H1 (cell line): ENCODE measurements at regions not wholly inside any gene's neighbourhood (a gene's known extent, or its start where the extent isn't known, plus 50 kb on each side); places are given as distances from the start of the nearest gene placed in this dataset.

ENCODE experiments used
- CTCF ChIA-PET: fragments of 300-600 bp; sonication (Branson Sonifier 250); formaldehyde crosslinking; loops from one replicate; lab custom pipeline; 2021; ENCODE audit not compliant: partially characterized antibody; lab: Charles Lee
- POLR2A ChIA-PET: fragments of 300-600 bp; sonication (Branson Sonifier 250); formaldehyde crosslinking; loops from one replicate; lab custom pipeline; 2021; ENCODE audit warnings: inconsistent platforms; ENCODE audit not compliant: partially characterized antibody; lab: Charles Lee
- DNase-seq, 2 experiments: peaks; one replicate each; pipeline versions ENCODE4 v3.0.0 to v3.0.0-alpha.2; 2010 to 2022; ENCODE audit warnings: low spot score in 2 of 2, low read depth in 1 of 2, mixed read lengths in 1 of 2
- FAIRE-seq: peaks from 2 replicates; lab custom pipeline; 2011; peaks lifted over from hg19 to GRCh38; lab: Jason Lieb, UNC
- H2AFZ ChIP-seq: 2 replicates; pipeline ENCODE4 v1.8.1; 2012; ENCODE audit warnings: low read length, inconsistent platforms
- H2AK5ac ChIP-seq: 2 replicates; pipeline ENCODE4 v1.6.1; 2013; ENCODE audit warnings: low read depth, low read length
- H2BK120ac ChIP-seq: replicated peaks from 2 replicates; pipeline ENCODE3; 2013; ENCODE audit warnings: low read depth, low read length, inconsistent platforms
- H2BK12ac ChIP-seq: 2 replicates; pipeline ENCODE4 v1.6.1; 2013; ENCODE audit warnings: low read depth, low read length
- H2BK15ac ChIP-seq: 2 replicates; pipeline ENCODE4 v1.6.1; 2013; ENCODE audit warnings: low read length
- H2BK20ac ChIP-seq: 2 replicates; pipeline ENCODE4 v1.6.1; 2013; ENCODE audit warnings: low read length
- H2BK5ac ChIP-seq: 2 replicates; pipeline ENCODE4 v1.6.1; 2013; ENCODE audit warnings: low read depth, low read length
- H3K14ac ChIP-seq: 2 replicates; pipeline ENCODE4 v1.6.1; 2013; ENCODE audit warnings: inconsistent platforms; ENCODE audit not compliant: insufficient read length
- H3K18ac ChIP-seq: 2 replicates; pipeline ENCODE4 v1.6.1; 2013; ENCODE audit warnings: low read length; ENCODE audit errors: extremely low read depth
- H3K23ac ChIP-seq: 2 replicates; pipeline ENCODE4 v1.6.1; 2013; ENCODE audit warnings: inconsistent platforms; ENCODE audit not compliant: insufficient read length
- H3K23me2 ChIP-seq: 2 replicates; pipeline ENCODE4 v1.6.1; 2013; ENCODE audit warnings: low read depth, low read length
- H3K27ac ChIP-seq: 2 replicates; pipeline ENCODE4 v1.6.1; 2011; ENCODE audit warnings: low read depth, low read length, inconsistent platforms
- H3K27me3 ChIP-seq, 4 experiments: replicated peaks in 1 of 4; 1 replicate in 1 of 4; 2 replicates in 3 of 4; pipeline versions ENCODE4 v1.6.1 to v1.8.1; 2011 to 2013; ENCODE audit warnings: low read length in 3 of 4, mild to moderate bottlenecking in 3 of 4, inconsistent platforms in 2 of 4, mixed read lengths in 2 of 4, moderate library complexity in 1 of 4; ENCODE audit not compliant: control insufficient read depth in 3 of 4, insufficient read depth in 3 of 4; ENCODE audit errors: extremely low read depth in 1 of 4
- H3K36me3 ChIP-seq, 4 experiments: 2 replicates each; pipeline versions ENCODE4 v1.6.1 to v1.8.1; 2011 to 2013; ENCODE audit warnings: mild to moderate bottlenecking in 4 of 4, low read length in 3 of 4, moderate library complexity in 2 of 4, control low read depth in 1 of 4, inconsistent platforms in 1 of 4; ENCODE audit not compliant: insufficient read depth in 4 of 4, control insufficient read depth in 2 of 4
- H3K4ac ChIP-seq: replicated peaks from 2 replicates; pipeline ENCODE3; 2013; ENCODE audit warnings: low read length, low read depth, mixed read lengths, inconsistent platforms; ENCODE audit not compliant: insufficient read length
- H3K4me1 ChIP-seq, 4 experiments: replicated peaks in 1 of 4; 1 replicate in 1 of 4; 2 replicates in 3 of 4; pipeline versions ENCODE4 v1.6.1 to v1.8.1; 2011 to 2013; ENCODE audit warnings: low read length in 3 of 4, inconsistent platforms in 2 of 4, mixed read lengths in 1 of 4; ENCODE audit not compliant: insufficient read depth in 4 of 4, control insufficient read depth in 3 of 4
- H3K4me2 ChIP-seq, 2 experiments: 2 replicates each; pipeline versions ENCODE4 v1.6.1 to v1.8.1; 2011 to 2013; ENCODE audit warnings: low read depth in 2 of 2, low read length in 2 of 2, control low read depth in 1 of 2, inconsistent platforms in 1 of 2, mild to moderate bottlenecking in 1 of 2; ENCODE audit not compliant: insufficient read depth in 1 of 2
- H3K4me3 ChIP-seq, 4 experiments: fragments of 200-600, 300-600 bp in 1 of 4; sonication (generic), shearing (Covaris generic), sonication (Bioruptor Twin) in 1 of 4; 2 replicates each; pipeline versions ENCODE4 v1.5.1 to v1.8.1; 2011 to 2016; ENCODE audit warnings: low read length in 4 of 4, low read depth in 3 of 4, control low read depth in 2 of 4, inconsistent platforms in 2 of 4, mild to moderate bottlenecking in 2 of 4, mixed read lengths in 1 of 4, moderate library complexity in 1 of 4; ENCODE audit not compliant: insufficient read depth in 2 of 4; ENCODE audit errors: extremely low read depth in 1 of 4
- H3K56ac ChIP-seq: replicated peaks from 2 replicates; pipeline ENCODE3; 2013; ENCODE audit warnings: low read depth, mild to moderate bottlenecking, mixed read lengths, low read length, inconsistent platforms; ENCODE audit not compliant: insufficient read length
- H3K79me1 ChIP-seq: 2 replicates; pipeline ENCODE4 v1.6.1; 2013; ENCODE audit warnings: low read depth, low read length, control low read depth
- H3K79me2 ChIP-seq, 2 experiments: 2 replicates each; pipeline versions ENCODE4 v1.6.1 to v1.8.1; 2012 to 2013; ENCODE audit warnings: low read length in 2 of 2, mild to moderate bottlenecking in 2 of 2, inconsistent platforms in 1 of 2; ENCODE audit not compliant: insufficient read depth in 2 of 2, control insufficient read depth in 1 of 2
- H3K9ac ChIP-seq, 4 experiments: replicated peaks in 1 of 4; 1 replicate in 1 of 4; 2 replicates in 3 of 4; pipeline versions ENCODE4 v1.6.1 to v1.8.1; 2011 to 2013; ENCODE audit warnings: low read depth in 3 of 4, low read length in 3 of 4, control low read depth in 2 of 4, mild to moderate bottlenecking in 2 of 4, moderate library complexity in 2 of 4, inconsistent platforms in 1 of 4; ENCODE audit errors: extremely low read depth in 1 of 4
- H3K9me3 ChIP-seq, 2 experiments: 2 replicates each; pipeline versions ENCODE4 v1.6.1 to v1.8.1; 2012 to 2013; ENCODE audit warnings: mild to moderate bottlenecking in 2 of 2, moderate library complexity in 2 of 2, control low read depth in 1 of 2, inconsistent platforms in 1 of 2, low read depth in 1 of 2, low read length in 1 of 2, mixed read lengths in 1 of 2; ENCODE audit not compliant: insufficient read depth in 2 of 2
- H4K20me1 ChIP-seq, 2 experiments: replicated peaks in 1 of 2; 2 replicates each; pipeline versions ENCODE3 to v1.8.1; 2011 to 2013; ENCODE audit warnings: inconsistent platforms in 2 of 2, low read length in 2 of 2, mild to moderate bottlenecking in 1 of 2; ENCODE audit not compliant: insufficient read depth in 2 of 2, control insufficient read depth in 1 of 2
- H4K5ac ChIP-seq: 2 replicates; pipeline ENCODE4 v1.6.1; 2013; ENCODE audit warnings: low read length, low read depth, mixed read lengths, inconsistent platforms; ENCODE audit not compliant: insufficient read length
- H4K8ac ChIP-seq: 2 replicates; pipeline ENCODE4 v1.8.0; 2013; ENCODE audit warnings: mild to moderate bottlenecking, moderate library complexity, low read length, inconsistent platforms; ENCODE audit not compliant: insufficient read depth; ENCODE audit errors: extremely low read depth
- H4K91ac ChIP-seq: replicated peaks from 2 replicates; pipeline ENCODE3; 2013; ENCODE audit warnings: low read length, mixed read lengths, inconsistent platforms; ENCODE audit not compliant: insufficient read length
- BRCA1 ChIP-seq: IDR thresholded peaks from 2 replicates; pipeline ENCODE4 v1.6.1; 2012; ENCODE audit warnings: low read depth, low read length, improper control_type of control experiment
- CBX8 ChIP-seq: fragments of 300-800, 300-1000 bp; sonication (generic); IDR thresholded peaks from 2 replicates; pipeline ENCODE4 v1.7.1; 2016; ENCODE audit warnings: low read depth, low read length, borderline replicate concordance
- CEBPB ChIP-seq: IDR thresholded peaks from 2 replicates; pipeline ENCODE4 v1.6.1; 2012; ENCODE audit warnings: low read depth, low read length
- CTBP2 ChIP-seq: IDR thresholded peaks from 2 replicates; pipeline ENCODE4 v1.7.0; 2011; ENCODE audit warnings: borderline replicate concordance, mild to moderate bottlenecking, moderate library complexity, mixed read lengths, low read length; ENCODE audit not compliant: insufficient read depth, insufficient read length
- FOSL1 ChIP-seq: IDR thresholded peaks from 2 replicates; pipeline ENCODE4 v1.6.1; 2011; ENCODE audit warnings: mild to moderate bottlenecking, low read depth, low read length, moderate library complexity; ENCODE audit not compliant: insufficient read depth
- HDAC2 ChIP-seq, 2 experiments: fragments of 300-600 bp in 1 of 2; sonication (generic) in 1 of 2; IDR thresholded peaks; 2 replicates each; pipeline ENCODE4 v1.6.1; 2011 to 2012; ENCODE audit warnings: low read depth in 2 of 2, low read length in 2 of 2, mild to moderate bottlenecking in 2 of 2, moderate library complexity in 2 of 2, borderline replicate concordance in 1 of 2, inconsistent platforms in 1 of 2
- NANOG ChIP-seq: IDR thresholded peaks from 2 replicates; pipeline ENCODE4 v1.6.1; 2011; ENCODE audit warnings: low read length, low read depth, mild to moderate bottlenecking, inconsistent platforms; ENCODE audit not compliant: insufficient read depth, poor library complexity, severe bottlenecking
- NRF1 ChIP-seq: IDR thresholded peaks from 2 replicates; pipeline ENCODE4 v1.6.1; 2011; ENCODE audit warnings: mild to moderate bottlenecking, low read depth, low read length, improper control_type of control experiment
- RBBP5 ChIP-seq: IDR thresholded peaks from 2 replicates; pipeline ENCODE4 v1.7.1; 2012; ENCODE audit warnings: low read depth, mild to moderate bottlenecking, inconsistent platforms, low read length, moderate library complexity, borderline replicate concordance
- SAP30 ChIP-seq: fragments of 300-600 bp; sonication (generic); IDR thresholded peaks from 2 replicates; pipeline ENCODE4 v1.7.1; 2012; ENCODE audit warnings: low read length, moderate library complexity, mild to moderate bottlenecking, inconsistent platforms; ENCODE audit not compliant: insufficient read depth, insufficient replicate concordance
- SP2 ChIP-seq: IDR thresholded peaks from 2 replicates; pipeline ENCODE4 v1.6.1; 2012; ENCODE audit warnings: mild to moderate bottlenecking, low read length, inconsistent platforms
- SUZ12 ChIP-seq: fragments of 200-600 bp; sonication (generic); IDR thresholded peaks from 2 replicates; pipeline ENCODE4 v1.6.1; 2012; ENCODE audit warnings: mild to moderate bottlenecking, inconsistent platforms, low read length, moderate library complexity, mixed read lengths
- TEAD4 ChIP-seq: IDR thresholded peaks from 2 replicates; pipeline ENCODE4 v1.6.1; 2012; ENCODE audit warnings: low read depth, low read length, inconsistent platforms, mixed read lengths
- WGBS, 2 experiments: shearing (Covaris generic) in 1 of 2; methylation state at CpG; one replicate each; pipeline versions ENCODE4 v1.1.6 to v1.1.7; 2013 to 2015; ENCODE audit warnings: low lambda C conversion rate in 2 of 2, mixed read lengths in 2 of 2, inconsistent platforms in 1 of 2, low coverage in 1 of 2, missing lambda C conversion rate in 1 of 2; ENCODE audit not compliant: insufficient replicate concordance in 2 of 2, insufficient coverage in 1 of 2, insufficient read length in 1 of 2; ENCODE audit errors: extremely low coverage in 1 of 2, missing lambda C conversion rate in 1 of 2; 5-methylcytosine and 5-hydroxymethylcytosine counted together

DNA sequence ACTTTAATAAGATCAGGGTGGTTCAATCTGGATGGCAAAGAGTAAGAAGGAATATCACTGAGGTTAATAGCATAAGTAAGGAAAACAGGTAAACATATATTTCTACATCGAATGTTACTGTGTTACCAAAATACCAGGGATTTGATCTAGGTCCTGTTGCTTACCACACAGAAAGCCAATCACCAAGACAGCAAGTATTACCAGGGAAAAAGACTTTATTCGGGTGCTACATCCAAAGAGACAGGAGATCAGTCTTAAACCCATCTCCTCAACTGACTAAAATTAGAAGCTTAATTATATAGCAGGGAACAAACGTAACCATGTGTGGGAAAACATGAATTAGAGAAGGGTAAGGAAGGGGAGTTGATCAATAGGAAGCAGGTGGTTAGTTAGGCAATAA is 500.1 kb downstream of the EFNA5 start:
- 85% methylated on average over 3 of the region's 3 CpGs; no CpG with 5 or more reads in 1 of the 2 experiments for whole genome bisulfite sequencing, 2 experiments
- H2BK120ac ChIP-seq: no peak overlapping the region
- H2BK12ac ChIP-seq: no peak overlapping the region
- H2AFZ ChIP-seq: no peak overlapping the region
- no peaks in the 10 kb centered on the region for H3K4me1 ChIP-seq
- H3K18ac ChIP-seq: no peak overlapping the region
- TF ChIP-seq BRCA1: no peak
- no peak for TF ChIP-seq SUZ12
- TF ChIP-seq SP2: no peak
- TF ChIP-seq RBBP5: no peak
- TF ChIP-seq NRF1: no peak
- TF ChIP-seq HDAC2 (IDR thresholded peaks at IDR 0.05; ENCODE audit: borderline replicate concordance in 1 of 2, low read depth in 2 of 2, low read length in 2 of 2): no peak
- no peak for TF ChIP-seq FOSL1
- TF ChIP-seq CBX8: no peak
- no peak for TF ChIP-seq NANOG
- no peak for TF ChIP-seq CTBP2
- no peak for TF ChIP-seq CEBPB
- no peak for TF ChIP-seq TEAD4
- TF ChIP-seq SAP30: no peak
- H3K9me3 ChIP-seq: peaks cover 14 to 18% of the 10 kb centered on the region in 2 experiments
- DNase-seq (no peak), FAIRE-seq (no peak)
- H4K20me1 ChIP-seq: no peaks in the 10 kb centered on the region
- ChIA-PET CTCF (interaction anchor here (0.6 kb wide), 2 partner anchors 66 to 952 kb away, joined by 3 read pairs; no protein-coding TSS in a partner anchor), POLR2A (no interaction called here)
- H2BK5ac ChIP-seq: no peak overlapping the region
- no peak overlapping the region for H3K4ac ChIP-seq
- H3K14ac ChIP-seq: no peak overlapping the region
- H3K36me3 ChIP-seq: peaks cover 0 to 4% (median 0%) of the 10 kb centered on the region in 4 experiments; a peak in 2 of 8 replicates
- no peaks in the 10 kb centered on the region for H3K23me2 ChIP-seq
- H2BK15ac ChIP-seq: no peak overlapping the region
- no peak overlapping the region for H4K5ac ChIP-seq
- no peak overlapping the region for H2AK5ac ChIP-seq
- H4K91ac ChIP-seq: no peak overlapping the region
- H3K4me3 ChIP-seq: no peak overlapping the region
- no peak overlapping the region for H3K4me2 ChIP-seq
- H2BK20ac ChIP-seq: no peak overlapping the region
- H3K27me3 ChIP-seq: no peaks in the 10 kb centered on the region
- no peaks in the 10 kb centered on the region for H3K79me1 ChIP-seq
- H3K27ac ChIP-seq: no peak overlapping the region
- H3K56ac ChIP-seq: no peak overlapping the region
- H3K9ac ChIP-seq: no peak overlapping the region
- no peaks in the 10 kb centered on the region for H3K79me2 ChIP-seq
- no peak overlapping the region for H4K8ac ChIP-seq
- H3K23ac ChIP-seq: no peak overlapping the region
